ENCODE measurements at regions not wholly inside any gene's neighbourhood (a gene's known extent, or its start where the extent isn't known, plus 50 kb on each side); places are given as distances from the start of the nearest gene placed in this dataset.

GRCh38 chr6:56787209-56787608 is 144.5 kb upstream of the DST start:
- TF ChIP-seq, protein P1, sequence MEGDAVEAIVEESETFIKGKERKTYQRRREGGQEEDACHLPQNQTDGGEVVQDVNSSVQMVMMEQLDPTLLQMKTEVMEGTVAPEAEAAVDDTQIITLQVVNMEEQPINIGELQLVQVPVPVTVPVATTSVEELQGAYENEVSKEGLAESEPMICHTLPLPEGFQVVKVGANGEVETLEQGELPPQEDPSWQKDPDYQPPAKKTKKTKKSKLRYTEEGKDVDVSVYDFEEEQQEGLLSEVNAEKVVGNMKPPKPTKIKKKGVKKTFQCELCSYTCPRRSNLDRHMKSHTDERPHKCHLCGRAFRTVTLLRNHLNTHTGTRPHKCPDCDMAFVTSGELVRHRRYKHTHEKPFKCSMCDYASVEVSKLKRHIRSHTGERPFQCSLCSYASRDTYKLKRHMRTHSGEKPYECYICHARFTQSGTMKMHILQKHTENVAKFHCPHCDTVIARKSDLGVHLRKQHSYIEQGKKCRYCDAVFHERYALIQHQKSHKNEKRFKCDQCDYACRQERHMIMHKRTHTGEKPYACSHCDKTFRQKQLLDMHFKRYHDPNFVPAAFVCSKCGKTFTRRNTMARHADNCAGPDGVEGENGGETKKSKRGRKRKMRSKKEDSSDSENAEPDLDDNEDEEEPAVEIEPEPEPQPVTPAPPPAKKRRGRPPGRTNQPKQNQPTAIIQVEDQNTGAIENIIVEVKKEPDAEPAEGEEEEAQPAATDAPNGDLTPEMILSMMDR (conservative IDR thresholded peaks at IDR 0.05), result no peak
- no peak for TF ChIP-seq ZFX (IDR thresholded peaks at IDR 0.05)
